ENCODE measurements at regions not wholly inside any gene's neighbourhood (a gene's known extent, or its start where the extent isn't known, plus 50 kb on each side); places are given as distances from the start of the nearest gene placed in this dataset.

DNA sequence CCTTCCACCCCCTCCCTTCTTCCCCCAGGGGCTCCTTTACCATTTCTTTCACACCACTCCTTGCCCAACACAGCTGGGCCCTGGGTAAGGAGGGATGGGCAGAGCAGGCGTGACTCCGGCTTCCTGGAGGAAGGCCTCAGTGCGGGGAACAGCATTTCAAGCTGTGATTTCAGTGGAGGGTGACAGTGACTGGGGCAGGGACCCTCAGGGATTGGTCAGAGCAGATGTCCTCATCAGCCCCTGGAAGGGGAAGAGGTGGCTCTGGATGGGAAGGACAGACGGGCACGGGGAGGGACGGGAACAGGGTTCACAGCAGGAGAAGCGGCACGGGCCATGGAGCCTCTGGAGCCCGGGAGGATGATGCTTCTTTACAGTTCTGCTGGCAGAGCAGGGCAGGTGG, 130.8 kb upstream of the TWIST2 start:
- H4K20me1 ChIP-seq (ENCODE audit: control insufficient read depth, extremely low read depth, insufficient read depth, low read length), result no peaks in the 10 kb centered on the region
- no peak overlapping the region for H3K27ac ChIP-seq (ENCODE audit: insufficient read depth, low read length)
- H3K9ac ChIP-seq (ENCODE audit: insufficient read depth, low read length), result no peak overlapping the region
- H3K27me3 ChIP-seq (ENCODE audit: control insufficient read depth, insufficient read depth, low read length), result no peaks in the 10 kb centered on the region
- no peaks in the 10 kb centered on the region for H3K36me3 ChIP-seq (ENCODE audit: control insufficient read depth, insufficient read depth, low read length)
- no peaks in the 10 kb centered on the region for H3K79me2 ChIP-seq (ENCODE audit: control insufficient read depth, insufficient read depth, low read length)
- no peak overlapping the region for H2AFZ ChIP-seq (ENCODE audit: low read length)
- H3K4me1 ChIP-seq (ENCODE audit: control insufficient read depth, extremely low read depth, insufficient read depth, low read length), result no peaks in the 10 kb centered on the region
- no peak overlapping the region for H3K4me2 ChIP-seq (ENCODE audit: extremely low read depth, insufficient read depth, low read length)
- H3K4me3 ChIP-seq (replicated peaks in 1 of 4; ENCODE audit: control extremely low read depth in 1 of 4, insufficient read depth in 1 of 4, low read depth in 3 of 4, low read length in 4 of 4), result no peak overlapping the region
- DNase-seq (ENCODE audit: low read depth in 2 of 2), result no peak
- H3K9me3 ChIP-seq (ENCODE audit: control insufficient read depth, insufficient read depth, low read depth, low read length), result no peaks in the 10 kb centered on the region
- TF ChIP-seq, protein P1, sequence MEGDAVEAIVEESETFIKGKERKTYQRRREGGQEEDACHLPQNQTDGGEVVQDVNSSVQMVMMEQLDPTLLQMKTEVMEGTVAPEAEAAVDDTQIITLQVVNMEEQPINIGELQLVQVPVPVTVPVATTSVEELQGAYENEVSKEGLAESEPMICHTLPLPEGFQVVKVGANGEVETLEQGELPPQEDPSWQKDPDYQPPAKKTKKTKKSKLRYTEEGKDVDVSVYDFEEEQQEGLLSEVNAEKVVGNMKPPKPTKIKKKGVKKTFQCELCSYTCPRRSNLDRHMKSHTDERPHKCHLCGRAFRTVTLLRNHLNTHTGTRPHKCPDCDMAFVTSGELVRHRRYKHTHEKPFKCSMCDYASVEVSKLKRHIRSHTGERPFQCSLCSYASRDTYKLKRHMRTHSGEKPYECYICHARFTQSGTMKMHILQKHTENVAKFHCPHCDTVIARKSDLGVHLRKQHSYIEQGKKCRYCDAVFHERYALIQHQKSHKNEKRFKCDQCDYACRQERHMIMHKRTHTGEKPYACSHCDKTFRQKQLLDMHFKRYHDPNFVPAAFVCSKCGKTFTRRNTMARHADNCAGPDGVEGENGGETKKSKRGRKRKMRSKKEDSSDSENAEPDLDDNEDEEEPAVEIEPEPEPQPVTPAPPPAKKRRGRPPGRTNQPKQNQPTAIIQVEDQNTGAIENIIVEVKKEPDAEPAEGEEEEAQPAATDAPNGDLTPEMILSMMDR (conservative IDR thresholded peaks at IDR 0.05 in 1 of 2, IDR thresholded peaks at IDR 0.05 in 1 of 2; ENCODE audit: low read depth in 1 of 2, low read length in 2 of 2), result no peak
- no peak for TF ChIP-seq EZH2 (IDR thresholded peaks at IDR 0.05; ENCODE audit: low read length, missing control alignments)

DNA sequence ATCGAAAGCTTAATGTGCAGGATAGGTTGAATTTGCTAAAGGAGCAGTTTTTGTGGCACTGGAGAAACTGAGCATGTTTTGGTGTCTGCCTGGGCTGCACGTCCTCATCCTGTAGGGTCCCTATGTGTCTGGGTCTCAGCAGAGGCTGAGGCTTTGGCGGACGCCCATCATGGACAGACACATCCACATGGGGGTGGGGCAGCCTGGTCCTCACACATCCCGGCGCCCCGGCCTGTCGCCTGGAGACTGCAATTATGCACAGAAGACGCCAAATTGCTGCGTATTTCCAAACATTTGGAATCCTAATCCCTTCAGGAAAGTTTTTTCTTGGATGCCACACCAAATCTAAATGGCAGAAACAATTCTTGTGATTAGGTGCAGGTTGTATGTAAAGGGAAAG, 128.2 kb upstream of the TWIST2 start:
- TF ChIP-seq, protein P1 (conservative IDR thresholded peaks at IDR 0.05 in 1 of 2, IDR thresholded peaks at IDR 0.05 in 1 of 2; ENCODE audit: low read depth in 1 of 2, low read length in 2 of 2), result no peak
- TF ChIP-seq EZH2 (IDR thresholded peaks at IDR 0.05; ENCODE audit: low read length, missing control alignments), result no peak
- H3K9me3 ChIP-seq (ENCODE audit: control insufficient read depth, insufficient read depth, low read depth, low read length), result no peaks in the 10 kb centered on the region
- H4K20me1 ChIP-seq (ENCODE audit: control insufficient read depth, extremely low read depth, insufficient read depth, low read length), result no peaks in the 10 kb centered on the region
- no peaks in the 10 kb centered on the region for H3K36me3 ChIP-seq (ENCODE audit: control insufficient read depth, insufficient read depth, low read length)
- no peak overlapping the region for H3K4me2 ChIP-seq (ENCODE audit: extremely low read depth, insufficient read depth, low read length)
- DNase-seq (ENCODE audit: low read depth in 2 of 2), result no peak
- no peaks in the 10 kb centered on the region for H3K4me1 ChIP-seq (ENCODE audit: control insufficient read depth, extremely low read depth, insufficient read depth, low read length)
- no peaks in the 10 kb centered on the region for H3K27me3 ChIP-seq (ENCODE audit: control insufficient read depth, insufficient read depth, low read length)
- no peak overlapping the region for H3K4me3 ChIP-seq (replicated peaks in 1 of 4; ENCODE audit: control extremely low read depth in 1 of 4, insufficient read depth in 1 of 4, low read depth in 3 of 4, low read length in 4 of 4)
- no peaks in the 10 kb centered on the region for H3K79me2 ChIP-seq (ENCODE audit: control insufficient read depth, insufficient read depth, low read length)
- no peak overlapping the region for H3K27ac ChIP-seq (ENCODE audit: insufficient read depth, low read length)
- no peak overlapping the region for H2AFZ ChIP-seq (ENCODE audit: low read length)
- no peak overlapping the region for H3K9ac ChIP-seq (ENCODE audit: insufficient read depth, low read length)

DNA sequence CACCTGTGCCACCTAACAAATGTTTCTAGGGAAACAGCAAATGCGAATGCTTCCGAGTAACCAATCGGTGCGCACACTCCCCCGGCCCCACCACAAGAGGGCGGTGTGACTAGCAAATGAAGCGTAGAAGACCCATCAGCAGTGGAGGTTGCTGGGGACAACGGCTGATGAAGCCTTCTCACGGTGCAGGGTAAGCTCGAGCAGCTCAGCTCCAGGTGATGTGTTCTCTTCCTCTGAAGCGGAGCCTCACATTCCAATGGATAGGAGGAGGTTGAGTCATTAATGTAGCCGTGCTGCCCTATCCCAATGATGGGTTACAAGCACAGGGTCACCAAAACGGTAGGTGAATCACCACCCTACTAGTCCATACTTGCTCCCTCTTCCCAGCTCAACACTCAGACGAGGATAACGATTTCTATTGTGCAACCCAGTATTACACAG, 127.6 kb upstream of the TWIST2 start:
- Histone ChIP-seq H3K4me1 (ENCODE audit: control insufficient read depth, extremely low read depth, insufficient read depth, low read length) (no peaks in the 10 kb centered on the region), H3K9me3 (ENCODE audit: control insufficient read depth, insufficient read depth, low read depth, low read length) (no peaks in the 10 kb centered on the region), H3K27ac (ENCODE audit: insufficient read depth, low read length) (no peak overlapping the region), H3K4me3 (replicated peaks in 1 of 4; ENCODE audit: control extremely low read depth in 1 of 4, insufficient read depth in 1 of 4, low read depth in 3 of 4, low read length in 4 of 4) (no peak overlapping the region), H3K36me3 (ENCODE audit: control insufficient read depth, insufficient read depth, low read length) (no peaks in the 10 kb centered on the region), H3K9ac (ENCODE audit: insufficient read depth, low read length) (no peak overlapping the region), H4K20me1 (ENCODE audit: control insufficient read depth, extremely low read depth, insufficient read depth, low read length) (no peaks in the 10 kb centered on the region), H3K27me3 (ENCODE audit: control insufficient read depth, insufficient read depth, low read length) (no peaks in the 10 kb centered on the region), H3K79me2 (ENCODE audit: control insufficient read depth, insufficient read depth, low read length) (no peaks in the 10 kb centered on the region), H3K4me2 (ENCODE audit: extremely low read depth, insufficient read depth, low read length) (no peak overlapping the region), H2AFZ (ENCODE audit: low read length) (no peak overlapping the region)
- peak; percentile 31 to 38 for DNase-seq (ENCODE audit: low read depth in 2 of 2)
- TF ChIP-seq, protein P1 (conservative IDR thresholded peaks at IDR 0.05 in 1 of 2, IDR thresholded peaks at IDR 0.05 in 1 of 2; ENCODE audit: low read depth in 1 of 2, low read length in 2 of 2), result peak; percentile 55 to 68
- TF ChIP-seq EZH2 (IDR thresholded peaks at IDR 0.05; ENCODE audit: low read length, missing control alignments), result no peak

Measured in fibroblast of lung (primary cell).